ENCODE measurements at regions not wholly inside any gene's neighbourhood (a gene's known extent, or its start where the extent isn't known, plus 50 kb on each side); places are given as distances from the start of the nearest gene placed in this dataset.
A peak's percentile ranks its signal among the peaks of the same experiment; 100 is the strongest.

- H3K23me2 ChIP-seq (ENCODE audit: insufficient read length, low read depth, low read length, poor library complexity, severe bottlenecking): no peaks in the 10 kb centered on the region
- Mint-ChIP-seq H3K36me3 (ENCODE audit: insufficient read depth in 1 of 3, low read depth in 3 of 3) (peaks cover 0 to 3% (median 3%) of the 10 kb centered on the region in 3 experiments; a peak in 3 of 7 replicates), H3K27ac (no peak overlapping the region; a peak in 1 of 7 replicates), H3K27me3 (ENCODE audit: low read depth) (peaks cover 15% of the 10 kb centered on the region), H3K4me3 (no peak overlapping the region), H3K4me1 (peaks cover 11 to 19% of the 10 kb centered on the region in 2 experiments), H3K9me3 (peaks cover 3 to 6% of the 10 kb centered on the region in 2 experiments; a peak in 4 of 5 replicates)
- no peak for TF ChIP-seq CTCF (conservative IDR thresholded peaks at IDR 0.05)
- H3K23ac ChIP-seq (ENCODE audit: insufficient read length, low read depth, low read length): no peak overlapping the region
- H3K4ac ChIP-seq (ENCODE audit: low read depth, low read length): no peak overlapping the region
- H3K56ac ChIP-seq (ENCODE audit: insufficient read length, low read depth, low read length): no peak overlapping the region
- DNase-seq: peak; percentile 28
- no peak overlapping the region for H4K91ac ChIP-seq (ENCODE audit: insufficient read length, low read depth, low read length)
- no peaks in the 10 kb centered on the region for H3K27me3 ChIP-seq (ENCODE audit: insufficient read depth, low read length)
- no peak overlapping the region for H2BK5ac ChIP-seq (ENCODE audit: insufficient read length, low read length)
- H3K79me2 ChIP-seq (ENCODE audit: insufficient read depth, low read length): no peaks in the 10 kb centered on the region
- no peak overlapping the region for H2AK5ac ChIP-seq (ENCODE audit: insufficient read length, low read length)
- H3T11ph ChIP-seq (ENCODE audit: low read length): no peak overlapping the region
- H2AFZ ChIP-seq (ENCODE audit: low read length): no peak overlapping the region
- H3K18ac ChIP-seq (ENCODE audit: insufficient read length, low read depth, low read length): no peak overlapping the region
- no peak overlapping the region for H4K5ac ChIP-seq (ENCODE audit: insufficient read length, low read depth, low read length)
- no peak overlapping the region for H3K14ac ChIP-seq (ENCODE audit: insufficient read depth, low read length)
- no peak overlapping the region for H3K4me2 ChIP-seq (ENCODE audit: insufficient read depth, insufficient read length, low read length)
- H3K79me1 ChIP-seq (ENCODE audit: insufficient read depth, low read depth, low read length, poor library complexity, severe bottlenecking): no peaks in the 10 kb centered on the region
- H2BK20ac ChIP-seq (ENCODE audit: low read depth, low read length, poor library complexity, severe bottlenecking): no peak overlapping the region
- H4K20me1 ChIP-seq (ENCODE audit: control insufficient read depth, insufficient read depth, insufficient read length): no peaks in the 10 kb centered on the region
- no peak overlapping the region for H4K8ac ChIP-seq (replicated peaks; ENCODE audit: insufficient read length, low read depth, low read length)
- no peaks in the 10 kb centered on the region for H3K9me3 ChIP-seq (ENCODE audit: control insufficient read depth, low read depth, low read length)
- no peak overlapping the region for H2BK12ac ChIP-seq (ENCODE audit: insufficient read length, low read depth, low read length)
- no peaks in the 10 kb centered on the region for H3K4me1 ChIP-seq (ENCODE audit: insufficient read depth, low read length)
- H3K27ac ChIP-seq (ENCODE audit: insufficient read length, low read depth, low read length): no peak overlapping the region
- WGBS (ENCODE audit: extremely low coverage, insufficient read length, low lambda C conversion rate): no CpG with 5 or more reads among the region's 14 CpGs
- H3K9ac ChIP-seq (ENCODE audit: extremely low read depth, insufficient read length, low read length): no peak overlapping the region
- no peak overlapping the region for H2BK15ac ChIP-seq (ENCODE audit: low read depth, low read length)
- no peak overlapping the region for H2BK120ac ChIP-seq (ENCODE audit: low read depth, low read length, poor library complexity, severe bottlenecking)
These were observed 132.2 kb upstream of the B3GAT1 start for GRCh38 chr11:134544095-134544815.
